Chondrocyte (in vitro differentiated cells): ENCODE measurements at regions not wholly inside any gene's neighbourhood (a gene's known extent, or its start where the extent isn't known, plus 50 kb on each side); places are given as distances from the start of the nearest gene placed in this dataset.
A peak's percentile ranks its signal among the peaks of the same experiment; 100 is the strongest.

ENCODE experiments used
- DNase-seq: peaks from one replicate; pipeline ENCODE4 v3.0.0; 2021; ENCODE audit warnings: mixed read lengths, low spot score
- H3K27ac Mint-ChIP-seq: one replicate; pipeline ENCODE4 v1.8.0; 2021; ENCODE audit warnings: mild to moderate bottlenecking, moderate library complexity, mixed read lengths; ENCODE audit not compliant: unreplicated experiment
- H3K27me3 Mint-ChIP-seq: 2 replicates; pipeline ENCODE4 v1.8.0; 2021; ENCODE audit warnings: low read depth, mixed read lengths
- H3K36me3 Mint-ChIP-seq: 2 replicates; pipeline ENCODE4 v1.8.0; 2021; ENCODE audit warnings: low read depth, mixed read lengths
- H3K4me1 Mint-ChIP-seq: 2 replicates; pipeline ENCODE4 v1.8.0; 2021; ENCODE audit warnings: low read depth, mild to moderate bottlenecking, mixed read lengths
- H3K4me3 Mint-ChIP-seq: one replicate; pipeline ENCODE4 v1.8.0; 2021; ENCODE audit warnings: mild to moderate bottlenecking, moderate library complexity, mixed read lengths; ENCODE audit not compliant: unreplicated experiment
- H3K9me3 Mint-ChIP-seq: 2 replicates; pipeline ENCODE4 v1.8.0; 2021; ENCODE audit warnings: low read depth, mixed read lengths
- CTCF ChIP-seq: fragments of 200-600 bp; sonication (generic); IDR thresholded peaks from 2 replicates; pipeline ENCODE4 v1.5.0; 2021; ENCODE audit warnings: antibody characterized with exemption, mild to moderate bottlenecking, moderate library complexity

- no peak for TF ChIP-seq CTCF
- Mint-ChIP-seq H3K4me1 (peaks cover 11% of the 10 kb centered on the region), H3K27me3 (peaks cover 2% of the 10 kb centered on the region), H3K36me3 (peaks cover 1% of the 10 kb centered on the region), H3K4me3 (no peak overlapping the region), H3K27ac (no peak overlapping the region), H3K9me3 (peaks cover 5% of the 10 kb centered on the region)
- DNase-seq: no peak
These were observed 487.8 kb upstream of the PODXL start for GRCh38 chr7:132044247-132044646.

DNA sequence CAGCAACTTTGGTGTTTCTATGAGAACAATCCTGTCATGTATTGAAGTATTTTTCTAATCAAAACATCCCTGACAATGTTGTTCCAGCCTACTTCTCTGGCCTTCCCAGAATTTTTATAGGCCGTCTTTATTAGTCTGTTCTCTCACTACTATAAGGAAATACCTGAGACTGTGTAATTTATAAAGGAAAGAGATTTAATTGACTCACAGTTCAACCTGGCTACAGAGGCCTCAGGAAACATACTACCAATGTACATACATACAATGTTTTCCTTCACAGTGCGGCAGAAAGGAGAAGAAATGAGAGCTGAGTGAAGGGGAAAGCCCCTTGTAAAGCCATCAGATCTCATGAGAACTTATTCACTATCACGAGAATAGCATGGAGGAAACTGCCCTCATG lies 484.7 kb upstream of the PODXL start:
- DNase-seq: no peak
- H3K36me3 Mint-ChIP-seq: peaks cover 1% of the 10 kb centered on the region
- peaks cover 2% of the 10 kb centered on the region for H3K27me3 Mint-ChIP-seq
- H3K4me1 Mint-ChIP-seq: peaks cover 17% of the 10 kb centered on the region
- H3K4me3 Mint-ChIP-seq: no peak overlapping the region
- TF ChIP-seq CTCF: no peak
- peaks cover 5% of the 10 kb centered on the region for H3K9me3 Mint-ChIP-seq
- H3K27ac Mint-ChIP-seq: no peak overlapping the region

GRCh38 chr7:132035517-132036362 lies 479.3 kb upstream of the PODXL start:
- peak overlapping the region; percentile 12 for H3K4me3 Mint-ChIP-seq
- TF ChIP-seq CTCF: no peak
- H3K27ac Mint-ChIP-seq: peak overlapping the region; percentile 85
- peaks cover 22% of the 10 kb centered on the region for H3K4me1 Mint-ChIP-seq
- peaks cover 1% of the 10 kb centered on the region for H3K36me3 Mint-ChIP-seq
- no peak for DNase-seq
- H3K27me3 Mint-ChIP-seq: peaks cover 2% of the 10 kb centered on the region
- no peaks in the 10 kb centered on the region for H3K9me3 Mint-ChIP-seq

GRCh38 chr7:132034748-132035416 lies 478.5 kb upstream of the PODXL start:
- Mint-ChIP-seq H3K9me3 (no peaks in the 10 kb centered on the region), H3K36me3 (peaks cover 1% of the 10 kb centered on the region), H3K27ac (no peak overlapping the region), H3K4me3 (no peak overlapping the region), H3K4me1 (peaks cover 30% of the 10 kb centered on the region), H3K27me3 (peaks cover 2% of the 10 kb centered on the region)
- TF ChIP-seq CTCF: no peak
- DNase-seq: no peak

GRCh38 chr7:132030883-132031282 lies 474.5 kb upstream of the PODXL start:
- no peaks in the 10 kb centered on the region for H3K27me3 Mint-ChIP-seq
- no peaks in the 10 kb centered on the region for H3K36me3 Mint-ChIP-seq
- TF ChIP-seq CTCF: no peak
- DNase-seq: no peak
- no peaks in the 10 kb centered on the region for H3K9me3 Mint-ChIP-seq
- H3K4me1 Mint-ChIP-seq: peaks cover 24% of the 10 kb centered on the region
- no peak overlapping the region for H3K4me3 Mint-ChIP-seq
- H3K27ac Mint-ChIP-seq: no peak overlapping the region
